GM10266 (cell line): ENCODE measurements at regions not wholly inside any gene's neighbourhood (a gene's known extent, or its start where the extent isn't known, plus 50 kb on each side); places are given as distances from the start of the nearest gene placed in this dataset.

ENCODE experiments used
- DNase-seq: peaks from one replicate; pipeline ENCODE4 v3.0.0; 2012; ENCODE audit errors: extremely low spot score
- TF ChIP-seq, protein P1 (sequence below): IDR thresholded peaks from 2 replicates; pipeline ENCODE4 v1.5.1; 2012; ENCODE audit warnings: mild to moderate bottlenecking, low read depth; ENCODE audit not compliant: control insufficient read depth, insufficient read depth; ENCODE audit errors: missing control alignments

DNA sequence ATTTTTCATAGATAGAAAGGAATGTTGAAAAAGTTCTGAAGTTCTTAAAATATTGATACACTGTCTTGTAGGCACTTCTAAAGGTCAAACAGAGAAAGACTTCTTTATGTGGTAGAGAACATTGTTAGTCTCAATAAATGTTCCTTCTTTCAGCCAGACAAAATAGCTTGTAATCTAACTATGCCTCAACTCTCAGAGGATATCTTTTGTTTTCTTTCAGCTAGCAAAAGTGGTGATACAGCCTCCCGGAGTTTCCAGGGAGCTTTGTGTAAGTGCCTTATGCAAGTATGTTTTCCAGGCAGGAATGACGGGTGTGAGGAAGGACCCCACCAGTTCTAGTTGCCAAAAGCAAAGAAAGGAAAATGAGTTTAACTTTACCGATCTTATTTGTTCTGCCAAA lies 452.1 kb upstream of the ST6GAL2 start:
- TF ChIP-seq, protein P1, sequence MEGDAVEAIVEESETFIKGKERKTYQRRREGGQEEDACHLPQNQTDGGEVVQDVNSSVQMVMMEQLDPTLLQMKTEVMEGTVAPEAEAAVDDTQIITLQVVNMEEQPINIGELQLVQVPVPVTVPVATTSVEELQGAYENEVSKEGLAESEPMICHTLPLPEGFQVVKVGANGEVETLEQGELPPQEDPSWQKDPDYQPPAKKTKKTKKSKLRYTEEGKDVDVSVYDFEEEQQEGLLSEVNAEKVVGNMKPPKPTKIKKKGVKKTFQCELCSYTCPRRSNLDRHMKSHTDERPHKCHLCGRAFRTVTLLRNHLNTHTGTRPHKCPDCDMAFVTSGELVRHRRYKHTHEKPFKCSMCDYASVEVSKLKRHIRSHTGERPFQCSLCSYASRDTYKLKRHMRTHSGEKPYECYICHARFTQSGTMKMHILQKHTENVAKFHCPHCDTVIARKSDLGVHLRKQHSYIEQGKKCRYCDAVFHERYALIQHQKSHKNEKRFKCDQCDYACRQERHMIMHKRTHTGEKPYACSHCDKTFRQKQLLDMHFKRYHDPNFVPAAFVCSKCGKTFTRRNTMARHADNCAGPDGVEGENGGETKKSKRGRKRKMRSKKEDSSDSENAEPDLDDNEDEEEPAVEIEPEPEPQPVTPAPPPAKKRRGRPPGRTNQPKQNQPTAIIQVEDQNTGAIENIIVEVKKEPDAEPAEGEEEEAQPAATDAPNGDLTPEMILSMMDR, result no peak
- DNase-seq, result no peak

DNA sequence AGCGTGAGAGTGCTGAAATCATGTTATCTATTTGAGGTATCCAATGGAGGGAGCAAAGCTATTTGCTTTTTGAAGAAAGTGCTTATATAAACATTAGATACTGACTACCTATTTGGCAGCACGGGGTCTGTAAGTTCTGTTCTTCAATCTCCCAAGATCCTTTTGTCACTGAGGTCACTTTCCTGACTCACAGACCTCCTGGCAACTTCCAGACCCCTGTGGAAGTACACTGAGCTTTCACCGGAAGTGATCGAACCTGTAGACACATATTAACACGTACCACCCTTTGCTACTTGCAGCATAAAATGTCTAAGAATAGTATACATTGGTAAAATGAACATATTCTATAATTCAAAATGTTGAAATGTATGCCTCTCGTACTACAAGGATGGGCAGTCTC lies 452.6 kb upstream of the ST6GAL2 start:
- TF ChIP-seq, protein P1, result no peak
- DNase-seq, result no peak

DNA sequence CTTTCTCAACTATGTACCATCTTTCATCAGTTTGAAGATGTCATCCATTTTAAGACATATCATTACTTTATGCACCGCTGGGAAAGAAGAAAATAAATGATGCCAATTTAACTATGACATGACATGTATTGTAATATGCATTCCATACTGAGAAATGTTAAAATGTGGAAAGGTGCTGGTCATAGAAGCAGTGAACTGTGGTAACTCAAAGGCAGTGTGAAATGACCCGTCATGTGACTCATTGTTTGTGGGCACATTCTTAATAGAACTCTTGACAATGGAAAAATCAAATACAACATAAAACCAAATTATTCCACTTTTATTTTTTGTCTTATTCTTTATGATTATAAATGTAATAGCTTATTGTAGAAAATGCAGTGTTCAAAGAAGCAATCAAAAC lies 455.0 kb upstream of the ST6GAL2 start:
- no peak for DNase-seq
- TF ChIP-seq, protein P1, result no peak

DNA sequence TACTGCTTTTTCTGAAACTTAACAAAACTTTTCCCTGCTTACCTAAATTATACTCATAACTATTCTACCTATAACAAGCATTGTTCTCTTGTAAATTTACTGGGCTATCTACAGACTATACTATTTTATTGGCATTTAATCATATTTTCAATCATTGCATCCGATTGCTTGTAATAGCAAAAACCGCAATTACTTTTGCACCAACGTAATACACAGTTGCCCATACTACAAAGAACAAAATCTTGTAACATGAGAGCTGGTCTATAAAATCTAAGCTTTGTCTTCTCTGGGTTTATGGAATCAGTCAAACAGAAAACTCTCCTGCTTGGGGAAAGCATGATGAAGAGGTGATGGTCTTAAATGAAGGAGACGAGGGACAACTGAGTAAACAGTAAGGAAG lies 463.4 kb upstream of the ST6GAL2 start:
- no peak for DNase-seq
- TF ChIP-seq, protein P1, result no peak

DNA sequence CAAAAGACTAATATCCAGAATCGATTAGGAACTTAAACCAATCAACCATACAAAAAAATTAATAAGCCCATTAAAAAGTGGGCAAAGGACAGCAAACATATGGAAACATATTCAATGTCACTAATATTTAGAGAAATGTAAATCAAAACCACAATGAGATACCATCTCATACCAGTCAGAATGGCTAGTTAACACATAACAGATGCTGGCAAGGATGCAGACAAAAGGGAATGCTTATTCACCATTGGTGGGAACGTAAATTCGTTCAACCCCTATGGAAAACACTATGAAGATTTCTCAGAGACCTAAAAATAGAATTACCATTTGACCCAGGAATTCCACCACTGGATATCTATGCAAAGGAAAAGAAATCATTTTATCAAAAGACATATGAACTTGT lies 468.2 kb upstream of the ST6GAL2 start:
- TF ChIP-seq, protein P1, result no peak
- DNase-seq, result no peak

DNA sequence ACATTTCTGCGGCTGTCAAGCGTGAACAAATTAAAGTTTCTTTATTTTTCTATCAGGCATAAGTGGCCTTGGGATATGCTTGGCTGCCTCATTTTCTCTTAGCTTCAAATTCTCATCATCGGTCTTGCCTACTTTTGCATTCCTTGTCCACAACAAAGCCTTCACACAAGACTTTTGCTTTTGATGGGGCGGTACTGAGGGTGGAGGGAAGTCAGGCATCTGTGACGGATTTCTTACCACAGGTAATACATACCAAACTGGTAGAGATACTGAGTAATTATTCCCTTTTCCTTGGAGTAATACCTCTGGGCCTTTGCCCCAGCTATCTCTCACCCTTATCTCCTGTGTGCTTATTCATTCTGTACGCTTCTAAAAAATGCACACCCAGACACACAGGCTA lies 468.3 kb upstream of the RGPD4 start:
- no peak for DNase-seq
- TF ChIP-seq, protein P1, result no peak

DNA sequence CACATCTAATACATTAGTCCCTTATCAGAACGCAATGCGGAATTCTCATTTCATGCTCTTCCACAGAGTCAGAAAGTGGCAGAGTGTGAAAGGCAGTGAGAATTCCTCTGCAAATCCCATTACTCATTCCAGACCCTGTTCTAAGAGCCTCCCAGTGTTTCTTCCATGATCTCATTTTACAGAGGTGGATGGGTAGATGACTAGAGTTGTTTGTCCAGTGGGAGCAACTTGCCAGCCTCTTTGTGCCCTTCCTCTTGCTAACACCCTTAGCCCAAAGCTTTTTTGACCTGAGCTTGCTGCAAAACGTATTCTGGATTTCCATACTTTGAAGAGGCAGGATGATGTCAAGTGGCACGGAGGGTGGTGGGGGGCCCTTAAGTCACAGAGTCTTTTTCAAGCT lies 467.7 kb upstream of the RGPD4 start:
- TF ChIP-seq, protein P1, result no peak
- no peak for DNase-seq
